HEK293 (cell line): ENCODE measurements at regions not wholly inside any gene's neighbourhood (a gene's known extent, or its start where the extent isn't known, plus 50 kb on each side); places are given as distances from the start of the nearest gene placed in this dataset.

Source experiments
- CTCF ChIA-PET: fragments of 350-600 bp; formaldehyde crosslinking; extraction: SDS; loops from one replicate; lab custom pipeline; 2021; ENCODE audit warnings: antibody characterized with exemption; lab: Yijun Ruan, JAX
- POLR2A ChIA-PET: fragments of 300-600 bp; formaldehyde crosslinking; extraction: SDS; loops from one replicate; lab custom pipeline; 2020; ENCODE audit warnings: antibody characterized with exemption, inconsistent platforms; lab: Yijun Ruan, JAX
- H3K27ac ChIP-seq: fragments of 200-500 bp; sonication (Bioruptor generic); 2 replicates; pipeline ENCODE4 v1.5.1; 2014; ENCODE audit warnings: low read depth, low read length, control low read depth, inconsistent platforms; ENCODE audit errors: extremely low read depth
- H3K36me3 ChIP-seq, 2 experiments: fragments of 200-500 bp in 1 of 2; sonication (Bioruptor generic) in 1 of 2; 1 replicate in 1 of 2; 2 replicates in 1 of 2; pipeline ENCODE4 v1.5.1; 2014 to 2017; ENCODE audit warnings: inconsistent platforms in 2 of 2, low read length in 2 of 2; ENCODE audit not compliant: control insufficient read depth in 2 of 2, insufficient read depth in 1 of 2
- H3K4me1 ChIP-seq: fragments of 200-500 bp; sonication (Bioruptor generic); 2 replicates; pipeline ENCODE4 v1.5.1; 2014; ENCODE audit warnings: mild to moderate bottlenecking, low read length, inconsistent platforms; ENCODE audit not compliant: control insufficient read depth, insufficient read depth
- H3K4me3 ChIP-seq: 2 replicates; pipeline ENCODE4 v1.5.1; 2011; ENCODE audit warnings: low read depth, mild to moderate bottlenecking, control low read depth, low read length, moderate library complexity
- H3K9me3 ChIP-seq: fragments of 200-500 bp; sonication (Bioruptor generic); 2 replicates; pipeline ENCODE4 v1.5.1; 2014; ENCODE audit warnings: low read depth, low read length, inconsistent platforms; ENCODE audit not compliant: control insufficient read depth, insufficient read depth
- BCL11B ChIP-seq: fragments of 450-650 bp; formaldehyde crosslinking; IDR thresholded peaks from 2 replicates; pipeline ENCODE4 v1.5.1; 2016; ENCODE audit warnings: low read depth, missing biosample characterization, missing genetic modification characterization
- FEZF1 ChIP-seq: fragments of 450-650 bp; formaldehyde crosslinking; IDR thresholded peaks from 2 replicates; pipeline ENCODE4 v1.5.1; 2016; ENCODE audit warnings: missing biosample characterization, missing genetic modification characterization
- INSM2 ChIP-seq: fragments of 450-650 bp; formaldehyde crosslinking; IDR thresholded peaks from 2 replicates; pipeline ENCODE4 v1.5.1; 2016; ENCODE audit warnings: missing biosample characterization, missing genetic modification characterization
- SP2 ChIP-seq: fragments of 450-650 bp; formaldehyde crosslinking; IDR thresholded peaks from 2 replicates; pipeline ENCODE4 v1.5.1; 2016; ENCODE audit warnings: missing biosample characterization, missing genetic modification characterization
- TRIM28 ChIP-seq: IDR thresholded peaks from 2 replicates; pipeline ENCODE4 v1.6.1; 2011; ENCODE audit warnings: low read length, control low read depth, borderline replicate concordance
- TSHZ1 ChIP-seq: fragments of 450-650 bp; formaldehyde crosslinking; IDR thresholded peaks from 2 replicates; pipeline ENCODE4 v1.5.1; 2016; ENCODE audit warnings: missing biosample characterization, missing genetic modification characterization, borderline replicate concordance
- ZNF473 ChIP-seq: fragments of 450-650 bp; formaldehyde crosslinking; IDR thresholded peaks from 2 replicates; pipeline ENCODE4 v1.5.1; 2017; ENCODE audit warnings: missing biosample characterization, missing genetic modification characterization
- ZNF596 ChIP-seq: fragments of 450-650 bp; IDR thresholded peaks from 2 replicates; pipeline ENCODE4 v1.5.0; 2018; ENCODE audit warnings: missing biosample characterization, mild to moderate bottlenecking, missing genetic modification characterization, moderate library complexity
- ZNF837 ChIP-seq: fragments of 450-650 bp; formaldehyde crosslinking; IDR thresholded peaks from 2 replicates; pipeline ENCODE4 v1.5.1; 2016; ENCODE audit warnings: missing biosample characterization, missing genetic modification characterization
- TF ChIP-seq, protein P1 (sequence below): fragments of 450-650 bp; formaldehyde crosslinking; IDR thresholded peaks from 2 replicates; pipeline ENCODE4 v1.5.1; 2017; ENCODE audit warnings: missing biosample characterization, missing genetic modification characterization
- TF ChIP-seq, protein P2 (sequence below): fragments of 450-650 bp; formaldehyde crosslinking; IDR thresholded peaks from 2 replicates; pipeline ENCODE4 v1.5.1; 2016; ENCODE audit warnings: missing biosample characterization, missing genetic modification characterization
- TF ChIP-seq, protein P3 (sequence below): fragments of 450-650 bp; formaldehyde crosslinking; IDR thresholded peaks from 2 replicates; pipeline ENCODE4 v1.5.1; 2016; ENCODE audit warnings: missing biosample characterization, missing genetic modification characterization

GRCh38 chr5:133792655-133793054 is 175.8 kb downstream of the C5orf15 start:
- no peak for TF ChIP-seq BCL11B (tag by site-specific recombination)
- peak; percentile 72 for TF ChIP-seq FEZF1
- POLR2A ChIA-PET: no interaction called here
- CTCF ChIA-PET: interaction anchor here (0.6 kb wide), 1 partner anchor 1225 kb away, joined by 5 read pairs; no protein-coding TSS in a partner anchor

DNA sequence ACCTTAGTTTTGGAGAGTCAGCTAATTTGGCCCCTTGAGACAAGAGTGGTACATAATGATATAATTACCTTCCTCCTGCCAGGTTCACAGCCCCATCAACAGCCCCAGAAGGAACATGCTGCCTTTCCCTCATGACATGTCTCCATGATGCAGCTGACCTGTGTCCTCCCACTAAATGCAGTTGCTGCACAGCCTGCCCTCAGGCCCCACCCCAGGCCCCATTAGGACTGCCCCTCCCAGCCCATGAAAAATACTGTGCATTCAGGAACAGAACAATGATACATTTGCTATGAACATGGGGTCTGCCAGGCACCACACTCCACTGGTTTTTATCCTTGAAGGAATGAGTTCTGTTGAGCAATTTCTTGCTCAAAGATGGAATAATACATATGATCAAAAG is 176.4 kb downstream of the C5orf15 start:
- no peaks in the 10 kb centered on the region for H3K4me1 ChIP-seq

More at GRCh38 chr5:133792655-133793054, 175.8 kb downstream of the C5orf15 start:
- Histone ChIP-seq H3K4me1 (no peaks in the 10 kb centered on the region), H3K36me3 (no peaks in the 10 kb centered on the region), H3K4me3 (no peak overlapping the region), H3K27ac (no peak overlapping the region), H3K9me3 (no peaks in the 10 kb centered on the region)

DNA sequence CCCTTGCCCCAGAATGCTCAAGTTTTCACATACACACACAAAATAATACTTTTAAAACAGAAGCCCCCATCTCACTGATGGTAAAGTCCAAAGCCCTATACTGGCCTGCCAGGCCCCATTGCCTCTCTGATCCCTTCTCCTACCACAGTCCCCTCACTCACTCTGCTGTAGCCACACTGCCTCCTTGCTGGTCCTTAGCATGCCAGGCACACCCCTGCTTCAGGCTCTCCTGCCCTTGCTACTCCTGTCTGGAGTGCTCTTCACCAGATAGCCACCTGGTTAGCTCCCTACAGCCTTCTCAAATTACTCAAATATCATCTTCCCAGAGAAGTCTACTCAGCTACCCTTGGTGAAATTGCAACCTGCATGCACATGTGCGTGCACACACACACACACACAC is 177.5 kb downstream of the C5orf15 start:
- Histone ChIP-seq H3K9me3 (no peaks in the 10 kb centered on the region), H3K36me3 (no peaks in the 10 kb centered on the region), H3K4me3 (no peak overlapping the region), H3K4me1 (no peaks in the 10 kb centered on the region), H3K27ac (no peak overlapping the region)
- CTCF ChIA-PET: interaction anchor here (1.1 kb wide), 1 partner anchor 93 kb away, joined by 3 read pairs; no protein-coding TSS in a partner anchor
- POLR2A ChIA-PET: no interaction called here
- TF ChIP-seq, protein P1, sequence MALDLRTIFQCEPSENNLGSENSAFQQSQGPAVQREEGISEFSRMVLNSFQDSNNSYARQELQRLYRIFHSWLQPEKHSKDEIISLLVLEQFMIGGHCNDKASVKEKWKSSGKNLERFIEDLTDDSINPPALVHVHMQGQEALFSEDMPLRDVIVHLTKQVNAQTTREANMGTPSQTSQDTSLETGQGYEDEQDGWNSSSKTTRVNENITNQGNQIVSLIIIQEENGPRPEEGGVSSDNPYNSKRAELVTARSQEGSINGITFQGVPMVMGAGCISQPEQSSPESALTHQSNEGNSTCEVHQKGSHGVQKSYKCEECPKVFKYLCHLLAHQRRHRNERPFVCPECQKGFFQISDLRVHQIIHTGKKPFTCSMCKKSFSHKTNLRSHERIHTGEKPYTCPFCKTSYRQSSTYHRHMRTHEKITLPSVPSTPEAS (tag by site-specific recombination): 0 out of 2 replicates have a peak, but pooled peaks have one; percentile 35
- no peak for TF ChIP-seq TSHZ1 (tag by site-specific recombination)
- TF ChIP-seq, protein P2, sequence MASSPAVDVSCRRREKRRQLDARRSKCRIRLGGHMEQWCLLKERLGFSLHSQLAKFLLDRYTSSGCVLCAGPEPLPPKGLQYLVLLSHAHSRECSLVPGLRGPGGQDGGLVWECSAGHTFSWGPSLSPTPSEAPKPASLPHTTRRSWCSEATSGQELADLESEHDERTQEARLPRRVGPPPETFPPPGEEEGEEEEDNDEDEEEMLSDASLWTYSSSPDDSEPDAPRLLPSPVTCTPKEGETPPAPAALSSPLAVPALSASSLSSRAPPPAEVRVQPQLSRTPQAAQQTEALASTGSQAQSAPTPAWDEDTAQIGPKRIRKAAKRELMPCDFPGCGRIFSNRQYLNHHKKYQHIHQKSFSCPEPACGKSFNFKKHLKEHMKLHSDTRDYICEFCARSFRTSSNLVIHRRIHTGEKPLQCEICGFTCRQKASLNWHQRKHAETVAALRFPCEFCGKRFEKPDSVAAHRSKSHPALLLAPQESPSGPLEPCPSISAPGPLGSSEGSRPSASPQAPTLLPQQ (tag by site-specific recombination): no peak
- TF ChIP-seq ZNF596 (tag by site-specific recombination): no peak
- no peak for TF ChIP-seq SP2
- TF ChIP-seq TRIM28: no peak

More for the DNA sequence above, 176.4 kb downstream of the C5orf15 start:
- TF ChIP-seq INSM2 (tag by site-specific recombination) (no peak), ZNF837 (tag by site-specific recombination) (no peak), ZNF473 (tag by site-specific recombination) (no peak)
- TF ChIP-seq, protein P3, sequence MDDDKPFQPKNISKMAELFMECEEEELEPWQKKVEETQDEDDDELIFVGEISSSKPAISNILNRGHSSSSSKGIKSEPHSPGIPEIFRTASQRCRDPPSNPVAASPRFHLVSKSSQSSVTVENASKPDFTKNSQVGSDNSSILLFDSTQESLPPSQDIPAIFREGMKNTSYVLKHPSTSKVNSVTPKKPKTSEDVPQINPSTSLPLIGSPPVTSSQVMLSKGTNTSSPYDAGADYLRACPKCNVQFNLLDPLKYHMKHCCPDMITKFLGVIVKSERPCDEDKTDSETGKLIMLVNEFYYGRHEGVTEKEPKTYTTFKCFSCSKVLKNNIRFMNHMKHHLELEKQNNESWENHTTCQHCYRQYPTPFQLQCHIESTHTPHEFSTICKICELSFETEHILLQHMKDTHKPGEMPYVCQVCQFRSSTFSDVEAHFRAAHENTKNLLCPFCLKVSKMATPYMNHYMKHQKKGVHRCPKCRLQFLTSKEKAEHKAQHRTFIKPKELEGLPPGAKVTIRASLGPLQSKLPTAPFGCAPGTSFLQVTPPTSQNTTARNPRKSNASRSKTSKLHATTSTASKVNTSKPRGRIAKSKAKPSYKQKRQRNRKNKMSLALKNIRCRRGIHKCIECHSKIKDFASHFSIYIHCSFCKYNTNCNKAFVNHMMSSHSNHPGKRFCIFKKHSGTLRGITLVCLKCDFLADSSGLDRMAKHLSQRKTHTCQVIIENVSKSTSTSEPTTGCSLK (tag by site-specific recombination): no peak
- TF ChIP-seq, all 188 proteins: peak for 0
- ChIA-PET POLR2A (no interaction called here), CTCF (no interaction called here)
- no peaks in the 10 kb centered on the region for H3K36me3 ChIP-seq
- H3K4me3 ChIP-seq: no peak overlapping the region
- H3K9me3 ChIP-seq: no peaks in the 10 kb centered on the region
- no peak overlapping the region for H3K27ac ChIP-seq
